ENCODE measurements at regions not wholly inside any gene's neighbourhood (a gene's known extent, or its start where the extent isn't known, plus 50 kb on each side); places are given as distances from the start of the nearest gene placed in this dataset.

- DNase-seq, result peak; percentile 76 to 92 (median 82)
These were observed 135.0 kb upstream of the RIPOR2 start for GRCh38 chr6:25070547-25071366.

- peak in 1 of 3 experiments; percentile 22 for DNase-seq
These were observed 142.4 kb upstream of the RIPOR2 start for GRCh38 chr6:25078141-25078540.

- no peak for DNase-seq
These were observed 148.2 kb upstream of the RIPOR2 start for GRCh38 chr6:25083784-25084507.

GRCh38 chr6:25084508-25084833 lies 148.7 kb upstream of the RIPOR2 start:
- no peak for DNase-seq

GRCh38 chr6:25085756-25086155 lies 150.0 kb upstream of the RIPOR2 start:
- DNase-seq, result no peak

GRCh38 chr6:25086500-25087091 lies 150.8 kb upstream of the RIPOR2 start:
- DNase-seq, result no peak

- no peak for DNase-seq
These were observed 152.8 kb upstream of the RIPOR2 start for GRCh38 chr6:25088513-25088912.

- no peak for DNase-seq
These were observed 153.7 kb upstream of the RIPOR2 start for GRCh38 chr6:25089442-25089841.

GRCh38 chr6:25094726-25095125 lies 159.0 kb upstream of the RIPOR2 start:
- no peak for DNase-seq

GRCh38 chr6:25100288-25100687 lies 164.5 kb upstream of the RIPOR2 start:
- no peak for DNase-seq

- DNase-seq, result no peak
These were observed 167.8 kb upstream of the RIPOR2 start for GRCh38 chr6:25103603-25104002.

- DNase-seq, result no peak
These were observed 169.5 kb upstream of the RIPOR2 start for GRCh38 chr6:25105070-25105925.

GRCh38 chr6:25107218-25107617 lies 171.5 kb upstream of the RIPOR2 start:
- peak in 1 of 3 experiments; percentile 10 for DNase-seq

- DNase-seq, result no peak
These were observed 167.4 kb upstream of the CARMIL1 start for GRCh38 chr6:25111782-25112181.

GRCh38 chr6:25112322-25112773 lies 166.8 kb upstream of the CARMIL1 start:
- DNase-seq, result peak in 1 of 3 experiments; percentile 2

- DNase-seq, result no peak
These were observed 165.7 kb upstream of the CARMIL1 start for GRCh38 chr6:25113436-25113835.

- no peak for DNase-seq
These were observed 161.1 kb upstream of the CARMIL1 start for GRCh38 chr6:25118038-25118437.

- no peak for DNase-seq
These were observed 158.0 kb upstream of the CARMIL1 start for GRCh38 chr6:25121186-25121585.

GRCh38 chr6:25122001-25122400 lies 157.2 kb upstream of the CARMIL1 start:
- peak in 2 of 3 experiments; percentile 25 to 51 for DNase-seq

- peak in 2 of 3 experiments; percentile 49 to 81 for DNase-seq
These were observed 156.4 kb upstream of the CARMIL1 start for GRCh38 chr6:25122622-25123237.

- no peak for DNase-seq
These were observed 154.9 kb upstream of the CARMIL1 start for GRCh38 chr6:25124216-25124715.

- no peak for DNase-seq
These were observed 153.4 kb upstream of the CARMIL1 start for GRCh38 chr6:25125736-25126135.
